GM23248 (cell line): ENCODE measurements at regions not wholly inside any gene's neighbourhood (a gene's known extent, or its start where the extent isn't known, plus 50 kb on each side); places are given as distances from the start of the nearest gene placed in this dataset.

Experiments
- EZH2 ChIP-seq: fragments of 200-600 bp; sonication (generic); IDR thresholded peaks from 2 replicates; pipeline ENCODE4 v1.6.1; 2018; ENCODE audit warnings: antibody characterized with exemption, mild to moderate bottlenecking; ENCODE audit not compliant: insufficient read depth, poor library complexity, severe bottlenecking
- EZH2phosphoT487 ChIP-seq: fragments of 200-600 bp; sonication (generic); IDR thresholded peaks from 2 replicates; pipeline ENCODE4 v1.6.1; 2018; ENCODE audit warnings: antibody characterized with exemption, moderate library complexity, mild to moderate bottlenecking, low read depth; ENCODE audit not compliant: insufficient read depth

DNA sequence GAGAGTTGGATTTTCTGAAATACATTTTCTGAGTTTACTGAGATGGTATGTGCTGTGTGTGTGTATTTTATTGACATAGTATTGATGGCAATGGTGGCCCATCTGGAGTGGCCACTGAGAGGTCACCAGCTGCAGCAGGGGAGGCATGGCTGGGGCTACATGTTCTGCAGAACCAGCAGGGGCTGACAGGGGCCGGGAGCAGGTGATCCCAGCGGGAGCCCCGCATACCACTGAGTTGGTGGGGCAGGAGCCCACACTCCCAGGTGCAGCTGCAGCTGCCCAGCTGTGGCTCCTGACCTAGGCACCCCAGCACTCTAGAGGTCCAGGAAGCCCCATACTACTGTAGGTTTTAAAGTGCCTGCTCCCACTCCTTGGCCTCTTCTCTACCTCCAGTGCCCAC lies 1044.2 kb upstream of the CDH9 start:
- no peak for TF ChIP-seq EZH2
- no peak for TF ChIP-seq EZH2phosphoT487
